ENCODE measurements at regions not wholly inside any gene's neighbourhood (a gene's known extent, or its start where the extent isn't known, plus 50 kb on each side); places are given as distances from the start of the nearest gene placed in this dataset.

DNA sequence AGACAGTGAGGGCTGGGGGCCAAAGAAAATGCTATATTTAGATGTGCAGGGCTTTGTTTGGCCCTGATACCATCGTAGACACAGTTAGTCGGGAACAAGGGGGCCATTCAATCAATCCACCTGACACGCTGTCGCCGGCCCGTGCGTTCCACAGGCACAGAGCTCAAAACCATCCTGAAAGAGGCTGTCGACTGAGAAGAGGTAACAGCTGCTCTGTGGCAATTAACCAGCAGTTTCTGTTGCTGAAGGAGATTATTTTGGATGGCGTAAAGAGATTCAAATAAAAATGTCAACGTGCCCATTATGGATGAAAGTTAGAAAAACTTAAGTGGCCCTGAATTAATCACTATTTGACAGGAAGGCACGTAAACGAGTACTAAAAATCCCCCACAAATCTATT, 276.2 kb upstream of the IRX5 start:
- TF ChIP-seq, protein P1, sequence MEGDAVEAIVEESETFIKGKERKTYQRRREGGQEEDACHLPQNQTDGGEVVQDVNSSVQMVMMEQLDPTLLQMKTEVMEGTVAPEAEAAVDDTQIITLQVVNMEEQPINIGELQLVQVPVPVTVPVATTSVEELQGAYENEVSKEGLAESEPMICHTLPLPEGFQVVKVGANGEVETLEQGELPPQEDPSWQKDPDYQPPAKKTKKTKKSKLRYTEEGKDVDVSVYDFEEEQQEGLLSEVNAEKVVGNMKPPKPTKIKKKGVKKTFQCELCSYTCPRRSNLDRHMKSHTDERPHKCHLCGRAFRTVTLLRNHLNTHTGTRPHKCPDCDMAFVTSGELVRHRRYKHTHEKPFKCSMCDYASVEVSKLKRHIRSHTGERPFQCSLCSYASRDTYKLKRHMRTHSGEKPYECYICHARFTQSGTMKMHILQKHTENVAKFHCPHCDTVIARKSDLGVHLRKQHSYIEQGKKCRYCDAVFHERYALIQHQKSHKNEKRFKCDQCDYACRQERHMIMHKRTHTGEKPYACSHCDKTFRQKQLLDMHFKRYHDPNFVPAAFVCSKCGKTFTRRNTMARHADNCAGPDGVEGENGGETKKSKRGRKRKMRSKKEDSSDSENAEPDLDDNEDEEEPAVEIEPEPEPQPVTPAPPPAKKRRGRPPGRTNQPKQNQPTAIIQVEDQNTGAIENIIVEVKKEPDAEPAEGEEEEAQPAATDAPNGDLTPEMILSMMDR (IDR thresholded peaks at IDR 0.05): no peak
- TF ChIP-seq POLR2AphosphoS5 (IDR thresholded peaks at IDR 0.05; ENCODE audit: low read depth, low read length): no peak
